Colonic mucosa (tissue), 4 donors: ENCODE measurements at regions not wholly inside any gene's neighbourhood (a gene's known extent, or its start where the extent isn't known, plus 50 kb on each side); places are given as distances from the start of the nearest gene placed in this dataset.

Source experiments
- DNase-seq: peaks from one replicate; pipeline ENCODE4 v3.0.0-alpha.2; 2020
- H3K27ac ChIP-seq: fragments of 200-600 bp; one replicate; pipeline ENCODE4 v1.8.0; 2021
- H3K27me3 ChIP-seq: fragments of 200-600 bp; one replicate; pipeline ENCODE4 v1.8.0; 2021
- H3K36me3 ChIP-seq: fragments of 200-600 bp; one replicate; pipeline ENCODE4 v1.8.0; 2021
- H3K4me1 ChIP-seq: fragments of 200-600 bp; one replicate; pipeline ENCODE4 v1.8.0; 2021; ENCODE audit warnings: mild to moderate bottlenecking
- H3K4me3 ChIP-seq: fragments of 200-600 bp; one replicate; pipeline ENCODE4 v1.8.0; 2021
- H3K9ac ChIP-seq, 2 donors: one replicate each; pipeline ENCODE4 v1.7.0; 2013; ENCODE audit warnings: control low read depth in 2 of 2, low read depth in 2 of 2, low read length in 2 of 2
- H3K9me3 ChIP-seq: fragments of 200-600 bp; one replicate; pipeline ENCODE4 v1.8.0; 2021
- intact Hi-C: fragments of 100-400 bp; cut with DNase I; formaldehyde crosslinking; loops from one replicate; pipeline ENCODE4 v1.14.1; 2022
- TF ChIP-seq, protein P1 (sequence below): fragments of 200-600 bp; IDR thresholded peaks from one replicate; pipeline ENCODE4 v1.8.0; 2022; ENCODE audit warnings: antibody characterized with exemption, mild to moderate bottlenecking
- donor health status: healthy.
- donor health status: DM: no; HTN: no; CAD: no.
- donor health status: DM: no; HTN: no; CAD: no.

DNA sequence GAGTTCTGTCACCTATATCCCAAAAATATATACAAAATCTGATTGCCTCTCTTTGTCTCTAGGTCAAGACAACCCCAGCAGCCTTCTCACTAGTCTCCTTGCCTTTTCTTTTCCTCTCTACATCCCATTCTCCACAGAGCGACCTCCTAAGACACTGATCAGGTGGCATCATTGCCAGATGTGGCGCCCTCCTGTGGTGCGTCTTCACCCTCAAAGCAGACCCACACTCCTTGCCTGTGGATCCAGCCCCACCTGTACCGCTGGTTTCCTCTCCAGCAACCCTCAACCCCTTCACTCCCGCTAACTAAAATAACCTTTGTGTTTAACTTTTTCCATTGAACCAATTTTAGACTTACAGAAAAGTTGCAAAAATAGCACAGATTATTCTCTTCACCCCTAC, 273.3 kb downstream of the GLI2 start:
- intact Hi-C loops: no loop called here
- TF ChIP-seq, protein P1, sequence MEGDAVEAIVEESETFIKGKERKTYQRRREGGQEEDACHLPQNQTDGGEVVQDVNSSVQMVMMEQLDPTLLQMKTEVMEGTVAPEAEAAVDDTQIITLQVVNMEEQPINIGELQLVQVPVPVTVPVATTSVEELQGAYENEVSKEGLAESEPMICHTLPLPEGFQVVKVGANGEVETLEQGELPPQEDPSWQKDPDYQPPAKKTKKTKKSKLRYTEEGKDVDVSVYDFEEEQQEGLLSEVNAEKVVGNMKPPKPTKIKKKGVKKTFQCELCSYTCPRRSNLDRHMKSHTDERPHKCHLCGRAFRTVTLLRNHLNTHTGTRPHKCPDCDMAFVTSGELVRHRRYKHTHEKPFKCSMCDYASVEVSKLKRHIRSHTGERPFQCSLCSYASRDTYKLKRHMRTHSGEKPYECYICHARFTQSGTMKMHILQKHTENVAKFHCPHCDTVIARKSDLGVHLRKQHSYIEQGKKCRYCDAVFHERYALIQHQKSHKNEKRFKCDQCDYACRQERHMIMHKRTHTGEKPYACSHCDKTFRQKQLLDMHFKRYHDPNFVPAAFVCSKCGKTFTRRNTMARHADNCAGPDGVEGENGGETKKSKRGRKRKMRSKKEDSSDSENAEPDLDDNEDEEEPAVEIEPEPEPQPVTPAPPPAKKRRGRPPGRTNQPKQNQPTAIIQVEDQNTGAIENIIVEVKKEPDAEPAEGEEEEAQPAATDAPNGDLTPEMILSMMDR: no peak
- Histone ChIP-seq H3K36me3 (no peaks in the 10 kb centered on the region), H3K9ac (no peak overlapping the region), H3K4me3 (no peak overlapping the region), H3K27ac (no peak overlapping the region), H3K9me3 (no peaks in the 10 kb centered on the region), H3K4me1 (no peaks in the 10 kb centered on the region), H3K27me3 (no peaks in the 10 kb centered on the region)
- no peak for DNase-seq

DNA sequence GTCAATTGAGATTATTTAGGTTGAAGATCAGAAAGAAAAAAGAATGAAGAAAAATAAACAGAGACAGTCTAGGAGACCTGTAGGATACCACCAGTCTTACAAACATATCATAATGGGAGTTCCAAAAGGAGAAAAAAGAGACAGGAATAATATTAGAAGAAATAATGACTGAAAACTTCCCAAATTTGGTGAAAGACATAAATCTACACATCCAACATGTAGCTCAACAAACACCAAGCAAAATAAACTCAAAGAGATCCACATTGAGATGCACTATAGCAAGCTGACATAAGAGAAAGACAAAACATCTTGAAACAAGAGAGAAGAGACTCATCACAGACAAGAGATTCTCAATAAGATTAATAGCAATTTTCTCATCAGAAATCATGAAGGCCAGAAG, 274.0 kb downstream of the TFCP2L1 start:
- Histone ChIP-seq H3K27me3 (no peaks in the 10 kb centered on the region), H3K9ac (no peak overlapping the region), H3K4me3 (no peak overlapping the region), H3K4me1 (no peaks in the 10 kb centered on the region), H3K27ac (no peak overlapping the region), H3K9me3 (no peaks in the 10 kb centered on the region), H3K36me3 (no peaks in the 10 kb centered on the region)
- no peak for DNase-seq
- TF ChIP-seq, protein P1: no peak
- intact Hi-C loops: no loop called here

DNA sequence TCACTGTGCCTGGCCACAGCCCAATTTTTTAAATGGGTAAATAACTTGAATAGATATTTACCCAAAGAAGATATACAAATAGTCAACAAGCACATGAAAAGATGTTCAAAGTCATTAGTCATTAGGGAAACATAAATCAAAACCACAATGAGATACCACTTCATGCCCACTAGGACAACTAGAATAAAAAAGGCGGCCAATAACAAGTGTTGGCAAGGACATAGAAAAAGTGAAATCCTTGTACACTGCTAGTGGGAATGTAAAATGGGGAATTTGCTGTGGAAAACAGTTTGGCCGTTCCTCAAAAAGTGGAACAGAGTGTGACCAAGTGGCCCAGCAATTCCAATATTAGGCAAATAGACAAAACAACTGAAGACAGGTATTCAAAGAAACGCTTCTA, 270.1 kb downstream of the TFCP2L1 start:
- H3K4me1 ChIP-seq: no peaks in the 10 kb centered on the region
- H3K4me3 ChIP-seq: no peak overlapping the region
- no peaks in the 10 kb centered on the region for H3K27me3 ChIP-seq
- no peak overlapping the region for H3K27ac ChIP-seq
- DNase-seq: no peak
- TF ChIP-seq, protein P1: no peak
- intact Hi-C loops: no loop called here
- no peaks in the 10 kb centered on the region for H3K9me3 ChIP-seq
- H3K9ac ChIP-seq: no peak overlapping the region
- H3K36me3 ChIP-seq: no peaks in the 10 kb centered on the region

DNA sequence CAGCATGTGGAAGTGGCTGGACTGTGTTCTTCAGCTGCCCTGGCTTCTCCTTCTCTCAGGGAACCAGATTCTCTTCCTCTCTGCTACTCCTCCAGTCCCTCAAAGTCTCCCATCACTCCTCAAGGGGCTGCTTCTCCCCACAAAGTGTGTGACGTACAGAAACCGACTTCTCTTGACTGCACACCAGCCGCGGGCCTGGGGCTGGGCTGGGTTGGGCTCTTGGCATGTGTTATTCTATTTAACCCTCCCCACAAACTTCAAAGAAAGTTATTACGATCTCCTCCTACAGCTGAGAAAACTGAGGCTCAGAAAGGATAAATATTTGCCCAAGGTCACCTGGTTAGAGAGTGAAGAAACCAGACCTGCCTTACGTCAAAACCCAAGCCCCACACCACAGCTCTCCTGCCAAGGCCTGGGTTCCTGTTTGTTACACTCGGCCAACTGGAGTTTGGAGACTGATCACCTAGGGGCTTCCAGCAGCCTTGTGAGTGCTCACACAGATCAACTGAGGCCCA, 269.0 kb downstream of the TFCP2L1 start:
- Histone ChIP-seq H3K27me3 (no peaks in the 10 kb centered on the region), H3K9ac (no peak overlapping the region), H3K4me1 (no peaks in the 10 kb centered on the region), H3K36me3 (no peaks in the 10 kb centered on the region), H3K4me3 (no peak overlapping the region), H3K9me3 (no peaks in the 10 kb centered on the region), H3K27ac (no peak overlapping the region)
- TF ChIP-seq, protein P1: no peak
- intact Hi-C loops: no loop called here
- DNase-seq: no peak

DNA sequence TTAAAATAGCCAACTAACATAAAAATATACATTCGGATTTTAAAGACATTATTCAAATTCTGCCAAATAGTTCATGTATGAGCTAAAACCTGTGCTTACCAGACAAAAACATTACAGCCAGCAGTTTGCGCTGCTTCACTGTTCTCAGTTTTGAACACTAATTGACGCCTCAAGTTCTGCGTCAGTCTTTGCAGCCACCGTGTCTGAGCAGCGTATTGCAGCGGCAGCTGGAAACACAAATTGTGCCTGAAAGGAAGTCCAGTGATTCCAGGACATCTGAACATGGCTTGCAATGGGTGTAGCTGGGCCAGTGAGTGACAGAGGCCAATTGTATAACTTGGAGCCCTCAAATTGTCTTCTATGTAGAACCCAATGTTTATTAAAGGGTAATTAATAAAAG, 267.6 kb downstream of the TFCP2L1 start:
- Histone ChIP-seq H3K36me3 (no peaks in the 10 kb centered on the region), H3K27me3 (no peaks in the 10 kb centered on the region), H3K4me1 (no peaks in the 10 kb centered on the region), H3K4me3 (no peak overlapping the region), H3K27ac (no peak overlapping the region), H3K9ac (no peak overlapping the region), H3K9me3 (no peaks in the 10 kb centered on the region)
- DNase-seq: no peak
- intact Hi-C loops: no loop called here
- TF ChIP-seq, protein P1: no peak
